Parathyroid adenoma (tissue), 2 donors: ENCODE measurements at regions not wholly inside any gene's neighbourhood (a gene's known extent, or its start where the extent isn't known, plus 50 kb on each side); places are given as distances from the start of the nearest gene placed in this dataset.

Experiments
- H2AFZ ChIP-seq: fragments of 300-600 bp; sonication (generic); one replicate; pipeline ENCODE4 v1.7.0; 2017; ENCODE audit warnings: antibody characterized with exemption, mild to moderate bottlenecking
- H3K27ac ChIP-seq: fragments of 300-600 bp; sonication (generic); one replicate; pipeline ENCODE4 v1.7.0; 2017
- H3K27me3 ChIP-seq: fragments of 300-600 bp; sonication (generic); one replicate; pipeline ENCODE4 v1.7.0; 2017; ENCODE audit warnings: low read length; ENCODE audit not compliant: control insufficient read depth, insufficient read depth
- H3K36me3 ChIP-seq: fragments of 300-600 bp; sonication (generic); one replicate; pipeline ENCODE4 v1.7.0; 2017; ENCODE audit warnings: low read length; ENCODE audit not compliant: control insufficient read depth, insufficient read depth
- H3K4me1 ChIP-seq: fragments of 300-600 bp; sonication (generic); one replicate; pipeline ENCODE4 v1.7.0; 2017; ENCODE audit warnings: control low read depth
- H3K4me2 ChIP-seq: fragments of 300-600 bp; sonication (generic); one replicate; pipeline ENCODE4 v1.7.0; 2017; ENCODE audit warnings: low read length
- H3K4me3 ChIP-seq: fragments of 300-600 bp; sonication (generic); one replicate; pipeline ENCODE4 v1.7.0; 2017; ENCODE audit warnings: low read depth, low read length
- H3K79me2 ChIP-seq: fragments of 300-600 bp; sonication (generic); one replicate; pipeline ENCODE4 v1.7.0; 2017; ENCODE audit warnings: control low read depth
- H3K9ac ChIP-seq: fragments of 300-600 bp; sonication (generic); one replicate; pipeline ENCODE4 v1.7.0; 2017; ENCODE audit warnings: mild to moderate bottlenecking
- H3K9me3 ChIP-seq: fragments of 300-600 bp; sonication (generic); one replicate; pipeline ENCODE4 v1.7.0; 2017; ENCODE audit warnings: low read length; ENCODE audit not compliant: control insufficient read depth
- TF ChIP-seq, protein P1 (sequence below): fragments of 300-600 bp; sonication (generic); IDR thresholded peaks from one replicate; pipeline ENCODE4 v1.7.0; 2017; ENCODE audit warnings: antibody characterized with exemption, mild to moderate bottlenecking
- donor health status: primary hyperparathyroidism.

DNA sequence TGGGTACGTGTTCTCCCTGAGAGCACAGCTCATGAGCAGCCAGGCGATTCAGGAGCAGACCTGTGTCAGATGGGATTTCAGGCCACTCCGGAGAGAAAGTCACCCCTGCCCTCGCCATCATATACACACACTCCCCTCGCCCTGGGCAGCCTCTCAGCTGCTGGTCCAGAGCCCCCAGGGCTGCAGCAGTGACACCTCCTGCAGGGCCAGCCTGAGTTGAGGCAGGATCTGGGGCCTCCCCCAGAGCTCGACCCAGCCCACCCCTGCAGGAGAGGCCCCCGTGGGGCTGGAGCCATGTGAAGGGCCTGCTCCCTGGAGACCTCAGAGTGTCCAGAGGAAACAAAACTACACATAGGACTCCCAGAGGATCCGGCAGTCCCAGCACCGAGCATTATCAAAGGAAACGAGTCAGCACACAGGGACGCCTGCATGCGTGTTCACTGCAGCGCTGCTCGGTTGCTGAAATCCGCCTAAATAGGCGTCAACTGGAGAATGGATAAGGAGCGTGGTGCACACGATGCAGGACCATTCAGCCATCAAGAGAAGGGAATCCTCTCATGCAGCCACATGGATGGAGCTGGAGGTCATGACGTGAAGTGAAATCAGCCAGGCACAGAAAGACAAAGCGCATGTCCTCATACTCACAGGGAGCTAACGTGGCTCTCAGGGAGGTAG, 104.0 kb downstream of the TNFAIP2 start:
- TF ChIP-seq, protein P1, sequence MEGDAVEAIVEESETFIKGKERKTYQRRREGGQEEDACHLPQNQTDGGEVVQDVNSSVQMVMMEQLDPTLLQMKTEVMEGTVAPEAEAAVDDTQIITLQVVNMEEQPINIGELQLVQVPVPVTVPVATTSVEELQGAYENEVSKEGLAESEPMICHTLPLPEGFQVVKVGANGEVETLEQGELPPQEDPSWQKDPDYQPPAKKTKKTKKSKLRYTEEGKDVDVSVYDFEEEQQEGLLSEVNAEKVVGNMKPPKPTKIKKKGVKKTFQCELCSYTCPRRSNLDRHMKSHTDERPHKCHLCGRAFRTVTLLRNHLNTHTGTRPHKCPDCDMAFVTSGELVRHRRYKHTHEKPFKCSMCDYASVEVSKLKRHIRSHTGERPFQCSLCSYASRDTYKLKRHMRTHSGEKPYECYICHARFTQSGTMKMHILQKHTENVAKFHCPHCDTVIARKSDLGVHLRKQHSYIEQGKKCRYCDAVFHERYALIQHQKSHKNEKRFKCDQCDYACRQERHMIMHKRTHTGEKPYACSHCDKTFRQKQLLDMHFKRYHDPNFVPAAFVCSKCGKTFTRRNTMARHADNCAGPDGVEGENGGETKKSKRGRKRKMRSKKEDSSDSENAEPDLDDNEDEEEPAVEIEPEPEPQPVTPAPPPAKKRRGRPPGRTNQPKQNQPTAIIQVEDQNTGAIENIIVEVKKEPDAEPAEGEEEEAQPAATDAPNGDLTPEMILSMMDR = no peak
- Histone ChIP-seq H3K9me3 (no peaks in the 10 kb centered on the region), H3K4me2 (no peak overlapping the region), H3K79me2 (no peaks in the 10 kb centered on the region), H3K27ac (no peak overlapping the region), H3K4me3 (no peak overlapping the region), H3K9ac (no peak overlapping the region), H3K36me3 (no peaks in the 10 kb centered on the region), H3K27me3 (no peaks in the 10 kb centered on the region), H2AFZ (no peak overlapping the region), H3K4me1 (no peaks in the 10 kb centered on the region)

DNA sequence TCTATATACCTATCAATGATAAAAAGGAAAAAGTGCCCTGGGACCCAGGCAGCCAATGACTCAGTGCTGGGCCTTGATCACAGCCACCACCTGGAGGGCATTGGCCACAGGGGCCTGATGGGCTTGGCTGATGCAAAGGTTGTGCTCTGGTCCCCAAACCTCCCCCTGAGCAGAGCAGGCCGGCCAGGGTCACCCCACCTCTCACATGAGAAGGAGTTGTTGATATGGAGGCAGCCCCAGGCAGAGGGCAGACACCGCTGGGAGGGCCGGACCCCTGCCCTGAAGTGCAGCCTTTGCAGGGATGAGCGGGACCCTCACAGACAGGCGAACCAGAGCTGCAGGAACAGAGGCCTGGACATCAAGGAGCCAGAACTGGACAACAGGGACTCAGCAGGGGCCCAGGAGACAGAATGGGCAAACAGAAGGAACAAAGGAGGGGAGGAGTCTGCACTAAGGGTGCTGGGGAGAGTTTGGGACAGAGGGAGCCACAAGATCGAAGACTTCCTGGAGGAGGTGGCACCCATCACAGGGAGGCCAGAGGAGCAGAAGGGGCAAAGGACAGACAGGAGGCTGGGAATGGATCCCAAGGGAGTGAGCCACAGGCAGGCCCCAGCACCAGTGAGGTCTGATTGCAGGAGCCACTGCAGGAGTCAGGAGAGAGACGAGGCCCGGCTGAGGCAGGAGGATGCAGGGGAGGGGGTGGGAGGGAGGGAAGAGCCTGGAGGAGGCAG, 105.0 kb downstream of the TNFAIP2 start:
- Histone ChIP-seq H2AFZ (no peak overlapping the region), H3K4me2 (no peak overlapping the region), H3K9ac (no peak overlapping the region), H3K79me2 (no peaks in the 10 kb centered on the region), H3K4me1 (no peaks in the 10 kb centered on the region), H3K4me3 (no peak overlapping the region), H3K9me3 (no peaks in the 10 kb centered on the region), H3K27me3 (no peaks in the 10 kb centered on the region), H3K36me3 (no peaks in the 10 kb centered on the region), H3K27ac (no peak overlapping the region)
- TF ChIP-seq, protein P1 = no peak

DNA sequence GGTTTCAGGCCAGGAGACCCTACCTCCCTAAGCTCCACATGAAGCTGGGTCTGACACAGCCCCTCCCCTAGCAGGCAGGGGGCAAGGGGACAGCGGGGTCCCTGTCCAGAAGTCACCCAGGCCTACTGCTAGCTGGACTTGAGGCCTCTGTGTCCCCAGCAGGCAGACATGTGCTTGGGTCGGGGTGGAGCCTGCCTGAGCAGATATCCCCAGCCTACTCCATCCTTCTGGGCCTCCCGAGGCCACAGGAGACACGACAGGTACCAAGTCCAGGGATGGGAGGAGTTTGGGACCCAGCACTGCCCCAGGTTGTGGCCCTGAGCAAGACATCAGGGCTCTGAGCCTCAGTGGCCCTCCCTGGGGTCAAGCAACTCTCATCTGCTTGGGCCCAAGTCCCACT, 105.2 kb upstream of the EIF5 start:
- H3K36me3 ChIP-seq = no peaks in the 10 kb centered on the region
- TF ChIP-seq, protein P1 = no peak
- H3K4me2 ChIP-seq = no peak overlapping the region
- no peaks in the 10 kb centered on the region for H3K9me3 ChIP-seq
- no peaks in the 10 kb centered on the region for H3K27me3 ChIP-seq
- no peak overlapping the region for H3K9ac ChIP-seq
- H3K4me3 ChIP-seq = no peak overlapping the region
- no peak overlapping the region for H2AFZ ChIP-seq
- H3K79me2 ChIP-seq = no peaks in the 10 kb centered on the region
- no peaks in the 10 kb centered on the region for H3K4me1 ChIP-seq
- no peak overlapping the region for H3K27ac ChIP-seq

DNA sequence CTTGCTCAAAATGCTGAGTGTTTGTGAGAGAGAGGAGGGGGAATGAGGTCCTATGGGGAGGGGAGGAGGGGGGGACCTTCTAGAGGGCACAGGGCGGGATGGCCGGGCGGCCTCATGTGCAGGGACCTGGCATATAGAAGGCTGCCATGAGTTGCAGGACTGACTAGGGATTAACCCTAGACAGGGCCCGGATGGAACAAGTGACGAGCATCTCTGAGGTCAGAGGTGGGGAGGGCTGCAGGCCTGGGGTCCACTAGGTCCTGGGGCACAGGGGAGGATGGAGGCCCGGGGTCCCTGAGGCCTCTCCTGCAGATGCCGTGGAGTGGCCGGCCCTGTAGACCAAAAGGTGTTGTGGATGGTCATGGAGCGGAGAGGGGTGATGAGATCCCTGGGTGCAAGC, 104.0 kb upstream of the EIF5 start:
- no peaks in the 10 kb centered on the region for H3K36me3 ChIP-seq
- H3K27ac ChIP-seq = no peak overlapping the region
- TF ChIP-seq, protein P1 = no peak
- no peaks in the 10 kb centered on the region for H3K4me1 ChIP-seq
- no peak overlapping the region for H3K4me2 ChIP-seq
- no peaks in the 10 kb centered on the region for H3K27me3 ChIP-seq
- H3K4me3 ChIP-seq = no peak overlapping the region
- no peak overlapping the region for H3K9ac ChIP-seq
- no peak overlapping the region for H2AFZ ChIP-seq
- H3K9me3 ChIP-seq = no peaks in the 10 kb centered on the region
- no peaks in the 10 kb centered on the region for H3K79me2 ChIP-seq
